GM19468 (cell line): ENCODE measurements at regions not wholly inside any gene's neighbourhood (a gene's known extent, or its start where the extent isn't known, plus 50 kb on each side); places are given as distances from the start of the nearest gene placed in this dataset.

Source experiments
- ATAC-seq: cut with Tn5 transposase; IDR thresholded peaks from one replicate; pipeline ENCODE4 v1.9.1; 2021; ENCODE audit warnings: mild to moderate bottlenecking, moderate library complexity, moderate number of reproducible peaks; ENCODE audit not compliant: unreplicated experiment; ENCODE audit errors: extremely low read depth

DNA sequence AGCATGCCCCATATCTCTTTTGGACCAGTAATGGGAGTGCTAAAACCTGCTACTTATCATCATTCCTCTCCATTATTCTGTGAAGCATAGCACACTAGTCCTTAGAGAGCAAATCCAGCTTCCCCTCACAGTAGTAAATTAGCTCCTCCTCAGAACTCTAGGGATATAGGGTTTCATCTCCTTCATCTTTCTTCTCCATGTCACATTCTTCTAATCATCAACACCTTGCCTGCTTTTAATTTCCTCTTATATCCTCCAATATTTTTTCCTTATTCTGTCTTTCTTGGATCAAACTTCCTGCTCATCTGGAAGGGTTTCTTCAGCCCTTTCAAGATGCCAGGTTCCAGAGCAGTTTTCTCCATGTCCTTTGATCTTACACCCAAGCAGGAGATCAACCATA is 321.4 kb upstream of the ACVR2A start:
- ATAC-seq, result no peak

DNA sequence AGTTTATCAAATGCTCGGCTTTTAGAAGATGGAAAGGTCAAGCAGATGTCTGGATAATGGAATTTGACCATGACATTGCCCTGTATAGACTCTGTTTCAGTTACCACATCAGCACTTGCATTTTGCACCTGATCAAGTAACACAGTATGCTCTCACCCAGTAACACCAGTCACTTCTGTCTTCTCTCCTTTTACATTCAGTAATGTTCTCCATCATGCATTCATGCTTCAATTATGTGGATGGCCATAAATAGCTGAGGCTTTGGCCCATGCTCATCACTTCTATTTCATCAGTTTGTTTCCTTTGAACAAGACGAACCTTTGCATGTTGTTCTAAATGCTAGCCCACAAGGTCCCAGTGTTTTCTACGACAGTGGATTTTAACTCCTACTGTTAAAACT is 322.9 kb upstream of the ACVR2A start:
- no peak for ATAC-seq

DNA sequence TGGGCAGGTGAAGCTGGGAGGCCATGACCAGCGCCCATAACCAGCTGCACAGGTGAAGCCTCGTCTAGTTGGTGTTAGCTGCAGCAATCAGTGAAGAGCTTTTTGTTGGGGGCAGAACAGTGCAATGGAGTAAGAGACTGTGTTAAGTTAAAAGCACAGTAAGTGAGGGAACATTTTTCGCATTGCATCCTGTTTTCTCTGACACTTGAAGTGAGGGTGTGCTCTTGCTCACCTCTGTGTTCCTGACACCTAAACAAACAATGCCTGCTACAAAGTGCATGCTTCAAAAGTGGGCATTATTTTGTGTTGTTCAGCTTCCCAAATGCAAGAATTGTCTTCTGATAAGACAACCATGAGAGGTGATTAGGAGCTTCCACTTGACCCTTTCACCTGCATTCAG is 324.0 kb upstream of the ACVR2A start:
- no peak for ATAC-seq

DNA sequence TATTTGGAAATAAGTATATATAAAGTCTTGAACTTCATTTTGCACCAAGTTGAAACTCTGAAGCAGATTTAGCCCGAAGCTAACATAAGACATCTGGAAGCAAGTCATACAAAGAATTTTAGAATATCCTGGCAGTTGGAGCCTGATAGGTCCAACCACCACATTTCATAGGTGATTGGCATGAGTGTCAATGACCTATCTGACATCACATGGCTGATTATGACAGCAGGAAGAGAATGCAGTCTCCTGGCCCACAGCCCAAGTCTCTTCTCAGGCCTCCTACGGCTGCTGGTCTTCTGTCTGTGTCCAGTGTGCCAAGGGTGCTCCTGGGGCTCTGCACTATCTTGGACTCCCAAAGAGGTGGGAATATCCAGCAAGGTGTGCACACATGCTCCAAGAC is 325.7 kb upstream of the ACVR2A start:
- ATAC-seq, result no peak

DNA sequence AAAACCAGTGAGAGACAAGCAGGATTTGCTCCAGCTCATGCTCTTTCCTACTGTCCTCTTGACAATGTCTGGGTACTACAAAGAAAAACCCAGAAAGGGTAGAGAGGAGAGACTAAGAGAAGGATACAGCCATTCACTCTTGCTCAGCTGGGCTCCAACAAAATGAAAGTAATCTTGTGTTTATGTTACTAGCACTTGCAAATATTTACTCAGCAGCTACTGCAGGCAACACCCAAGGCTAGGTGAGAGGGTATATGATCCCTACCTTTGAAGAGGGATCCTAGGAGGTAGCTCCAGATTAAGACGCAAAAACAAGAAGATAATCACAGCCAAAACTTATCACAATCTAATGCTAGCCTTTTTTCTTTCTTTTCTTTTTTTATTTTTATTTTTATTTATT is 329.6 kb upstream of the ACVR2A start:
- no peak for ATAC-seq

- no peak for ATAC-seq
Observed at GRCh38 chr2:147512206-147512605, 332.6 kb upstream of the ACVR2A start.

GRCh38 chr2:147511491-147511948 is 333.3 kb upstream of the ACVR2A start:
- ATAC-seq, result no peak

- no peak for ATAC-seq
Observed at GRCh38 chr2:147509821-147510220, 335.0 kb upstream of the ACVR2A start.

DNA sequence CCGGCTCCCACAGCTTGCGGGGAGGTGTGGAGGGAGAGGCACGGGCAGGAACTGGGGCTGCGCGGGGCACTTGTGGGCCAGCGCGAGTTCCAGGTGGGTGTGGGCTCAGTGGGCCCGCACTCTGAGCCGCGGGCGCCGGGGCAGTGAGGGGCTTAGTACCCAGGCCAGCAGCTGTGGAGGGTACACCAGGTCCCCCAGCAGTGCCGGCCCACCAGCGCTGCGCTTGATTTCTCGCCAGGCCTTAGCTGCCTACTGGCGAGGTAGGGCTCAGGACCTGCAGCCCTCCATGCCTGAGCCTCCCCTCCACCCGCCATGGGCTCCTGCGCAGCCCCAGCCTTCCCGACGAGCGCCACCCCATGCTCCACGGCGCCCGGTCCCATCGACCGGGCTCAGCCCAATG is 337.9 kb upstream of the ACVR2A start:
- ATAC-seq, result no peak

- ATAC-seq, result no peak
Observed at GRCh38 chr2:147502711-147503290, 342.0 kb upstream of the ACVR2A start.

DNA sequence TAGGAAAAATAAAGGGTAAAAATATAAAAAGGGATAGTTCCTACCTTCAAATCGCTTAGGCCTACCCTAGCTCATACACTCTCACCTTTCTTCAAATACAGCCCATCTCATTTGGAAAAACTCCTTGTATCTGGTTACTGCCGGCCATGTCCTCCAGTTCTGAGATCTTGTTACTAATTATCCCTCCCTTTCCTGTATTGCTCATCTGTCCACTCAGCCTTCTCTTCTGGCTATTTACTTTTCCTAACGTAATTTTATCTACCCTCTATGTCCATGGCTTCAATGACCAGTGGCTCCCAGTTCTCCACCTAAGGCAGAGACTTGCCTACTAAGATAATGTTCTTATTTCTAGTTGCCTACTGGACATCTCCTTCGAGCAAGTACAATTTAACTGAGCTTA is 342.9 kb upstream of the ACVR2A start:
- no peak for ATAC-seq

DNA sequence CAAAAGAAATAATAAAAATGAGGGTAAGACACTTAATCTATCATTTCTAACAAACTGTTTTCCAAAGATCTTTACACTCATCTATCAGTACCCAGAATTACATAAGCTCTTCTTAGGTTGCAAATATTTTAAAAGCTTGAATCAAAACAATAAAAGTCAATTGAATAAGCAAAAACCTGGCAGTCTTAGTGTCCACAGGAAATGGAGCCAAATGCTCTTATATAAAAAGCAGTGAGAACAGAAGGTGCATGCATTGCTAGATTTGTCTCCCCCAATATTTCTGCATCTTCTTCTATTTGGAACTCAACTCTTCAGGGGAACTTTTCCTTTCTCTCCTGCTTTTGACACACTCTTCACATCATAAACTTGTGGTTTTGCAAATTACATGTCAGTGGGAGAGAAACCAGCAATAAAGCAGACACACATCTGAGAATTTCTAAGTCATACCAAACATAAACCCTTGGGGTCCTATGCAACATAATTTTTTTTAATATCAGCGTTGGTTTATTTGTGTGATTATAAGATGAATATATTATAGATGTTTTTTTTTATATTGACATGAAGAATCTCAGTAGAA is 343.9 kb upstream of the ACVR2A start:
- ATAC-seq, result no peak

- ATAC-seq, result no peak
Observed at GRCh38 chr2:147500229-147500628, 344.6 kb upstream of the ACVR2A start.

DNA sequence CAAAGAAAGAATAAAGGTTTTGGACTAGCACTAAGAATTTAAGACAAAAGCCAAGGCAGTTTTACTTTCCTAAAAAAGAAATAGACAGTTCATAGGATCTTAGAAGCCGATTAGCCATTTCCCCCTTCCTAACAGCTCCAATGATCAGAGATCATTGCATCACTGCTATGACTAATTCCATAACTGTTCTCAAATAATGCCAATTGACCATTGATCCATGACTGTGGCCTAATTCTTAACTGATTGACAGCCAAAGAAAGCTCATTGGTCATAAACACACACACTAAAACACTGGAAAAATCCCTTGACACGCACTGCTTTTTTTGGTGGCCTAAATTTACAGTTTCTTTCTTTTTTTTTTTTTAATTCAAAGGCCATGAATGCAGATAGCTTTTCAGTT is 345.0 kb upstream of the ACVR2A start:
- ATAC-seq, result no peak

- ATAC-seq, result no peak
Observed at GRCh38 chr2:147495734-147496133, 349.1 kb upstream of the ACVR2A start.

DNA sequence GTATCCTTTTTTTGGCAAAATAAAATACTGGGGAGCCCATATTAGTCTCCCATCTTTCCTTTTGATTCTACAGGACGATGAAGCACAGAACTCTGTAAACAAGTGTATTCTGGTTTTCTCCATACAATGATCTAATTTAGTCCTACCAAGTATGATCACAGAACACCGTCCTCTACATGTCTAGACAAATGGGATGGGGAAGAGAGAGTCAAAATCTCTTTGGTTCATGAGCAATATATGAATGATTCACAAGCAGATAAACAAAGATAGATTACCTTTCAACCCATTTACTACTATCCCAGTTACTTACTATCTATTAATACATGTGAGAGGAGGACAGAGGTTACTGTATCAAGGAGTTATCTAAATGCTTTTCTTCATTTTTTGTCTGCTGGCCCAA is 352.4 kb upstream of the ACVR2A start:
- ATAC-seq, result no peak

DNA sequence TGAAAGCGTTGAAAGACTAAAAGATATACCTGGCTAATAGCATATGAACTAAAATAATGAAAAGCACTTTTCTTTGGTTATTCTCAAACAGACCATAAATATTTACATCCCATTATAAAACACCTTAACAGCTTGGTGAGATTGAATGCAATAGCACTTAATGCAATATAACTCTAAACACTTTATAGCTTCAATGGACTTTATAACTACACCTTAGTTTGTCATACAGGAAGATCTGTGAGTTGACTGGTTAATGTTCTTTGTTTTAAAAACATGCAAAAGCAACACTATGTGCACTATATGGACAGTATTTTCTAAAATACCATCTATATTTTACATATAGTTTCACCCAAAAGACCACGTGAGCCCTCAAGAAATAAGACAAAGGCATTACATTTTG is 353.3 kb upstream of the ACVR2A start:
- ATAC-seq, result no peak

DNA sequence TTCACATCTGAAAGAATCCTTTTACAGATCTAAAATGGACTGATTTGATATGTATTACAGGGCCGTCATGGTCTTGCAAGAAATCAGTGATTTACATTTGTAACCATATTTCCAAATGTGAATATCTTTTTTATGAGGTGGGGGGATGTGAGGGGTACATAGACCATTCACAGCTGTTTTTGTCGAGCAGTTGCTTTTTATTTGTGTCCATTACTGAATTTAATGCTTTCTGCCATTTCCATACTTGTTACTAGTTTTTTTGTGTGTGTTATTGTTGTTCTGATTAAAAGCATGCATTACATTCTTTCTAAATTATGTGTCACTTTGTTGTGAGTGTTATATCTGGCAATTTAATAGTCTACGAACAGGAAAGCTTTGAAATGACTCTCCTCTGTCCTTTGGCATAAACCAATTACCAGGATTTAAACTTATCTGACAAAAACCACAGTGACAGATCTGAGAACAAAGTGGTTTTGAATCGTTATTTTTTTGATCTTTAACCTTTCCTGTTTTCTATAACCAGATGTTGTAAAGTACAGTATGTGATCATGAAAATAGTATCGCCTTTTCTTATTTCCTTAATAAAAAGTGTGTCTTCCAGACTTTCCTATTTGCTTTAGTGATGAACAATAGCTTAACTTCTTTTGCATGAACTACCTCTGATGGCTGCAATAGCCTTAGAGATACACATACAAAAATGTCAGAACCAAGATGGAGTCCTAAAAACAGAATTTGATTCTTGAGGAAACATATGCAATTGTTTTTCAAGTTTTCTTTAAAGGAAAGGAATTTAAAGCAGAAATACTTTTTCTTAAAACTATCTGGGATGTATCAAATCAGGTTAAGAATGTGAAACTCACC is 354.2 kb upstream of the ACVR2A start:
- no peak for ATAC-seq

DNA sequence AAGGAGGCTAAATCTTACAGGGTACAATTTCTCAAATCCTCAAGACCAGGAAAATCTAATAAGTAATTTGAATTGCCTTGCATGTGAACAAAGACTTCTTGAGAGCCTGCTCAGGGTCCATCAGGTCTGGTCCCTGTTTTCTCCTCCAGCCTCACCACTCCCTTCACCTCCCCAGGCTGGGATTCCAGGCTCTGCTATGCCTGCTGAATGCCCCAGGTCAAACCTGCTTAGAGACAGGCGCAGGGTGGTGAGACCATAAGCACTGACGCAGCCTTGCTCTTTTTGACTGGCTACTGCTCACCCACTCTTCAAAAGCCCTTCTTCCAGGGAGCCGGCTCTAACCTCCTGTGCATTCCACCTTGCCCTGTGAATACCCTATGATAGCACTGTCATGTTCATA is 356.4 kb upstream of the ACVR2A start:
- no peak for ATAC-seq

- no peak for ATAC-seq
Observed at GRCh38 chr2:147487978-147488289, 356.9 kb upstream of the ACVR2A start.

DNA sequence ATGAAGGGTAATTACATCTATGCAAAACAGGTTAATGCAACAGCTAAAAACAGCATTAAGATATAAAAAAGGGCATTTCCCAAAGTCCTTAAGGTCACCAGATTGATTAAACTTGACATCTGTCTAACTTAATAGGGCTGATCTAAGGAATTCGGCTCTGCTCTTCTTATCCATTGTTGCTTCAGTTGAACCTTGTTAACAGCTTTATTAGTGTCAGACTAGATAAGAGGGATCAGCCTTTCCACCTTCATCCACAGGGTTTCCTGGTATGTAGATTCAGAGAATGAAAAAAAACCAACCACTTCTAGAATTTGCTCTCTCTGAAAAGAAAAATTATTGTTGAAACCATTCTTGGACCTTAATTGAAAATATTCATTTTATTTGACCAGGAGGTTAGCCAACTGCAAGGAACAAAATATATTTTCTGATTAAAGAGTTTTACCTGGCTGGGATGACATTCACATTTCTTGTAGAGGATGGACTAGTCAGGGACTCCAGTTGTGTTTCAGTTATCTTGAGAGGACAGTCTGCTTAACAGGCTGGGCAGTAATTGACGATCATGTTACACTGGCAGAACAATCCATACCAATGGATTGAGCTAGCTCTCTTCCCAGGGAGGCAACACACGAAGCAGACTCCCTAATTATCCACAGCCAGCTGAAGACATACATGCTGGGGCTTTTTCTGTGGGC is 357.4 kb upstream of the ACVR2A start:
- no peak for ATAC-seq
